Natural killer cell treated with Interleukin-12 subunit alpha and Interleukin-12 subunit beta and Interleukin-15 and Interleukin-18, amount 100 ng/mL, for 72 hours (primary cell): ENCODE measurements at regions not wholly inside any gene's neighbourhood (a gene's known extent, or its start where the extent isn't known, plus 50 kb on each side); places are given as distances from the start of the nearest gene placed in this dataset.

Source experiments
- ATAC-seq, 2 donors: fragments of 150-1000 bp; cut with Tn5 transposase in 1 of 2; sonication (Bioruptor Pico), chemical (Tn5 transposase) in 1 of 2; 2 replicates each; pipeline ENCODE4 v1.10.0; 2021
- DNase-seq: peaks from one replicate; pipeline ENCODE4 v3.0.0; 2022; ENCODE audit warnings: low spot score
- H3K27ac Mint-ChIP-seq, 2 donors: 1 replicate in 1 of 2; 2 replicates in 1 of 2; pipeline ENCODE4 v1.8.0; 2022; ENCODE audit warnings: mixed read lengths in 2 of 2, mild to moderate bottlenecking in 1 of 2, moderate library complexity in 1 of 2
- H3K27me3 Mint-ChIP-seq, 2 donors: 1 replicate in 1 of 2; 2 replicates in 1 of 2; pipeline ENCODE4 v1.8.0; 2022; ENCODE audit warnings: mixed read lengths in 2 of 2
- H3K36me3 Mint-ChIP-seq: one replicate; pipeline ENCODE4 v1.8.0; 2022; ENCODE audit warnings: mixed read lengths
- H3K4me1 Mint-ChIP-seq, 2 donors: 1 replicate in 1 of 2; 2 replicates in 1 of 2; pipeline ENCODE4 v1.8.0; 2022; ENCODE audit warnings: low read depth in 2 of 2, mixed read lengths in 2 of 2, mild to moderate bottlenecking in 1 of 2
- H3K4me3 Mint-ChIP-seq: one replicate; pipeline ENCODE4 v1.8.0; 2022; ENCODE audit warnings: mixed read lengths
- H3K9me3 Mint-ChIP-seq: 2 replicates; pipeline ENCODE4 v1.8.0; 2022; ENCODE audit warnings: mixed read lengths

- no peak for DNase-seq
- peaks cover 5 to 33% of the 10 kb centered on the region in 2 donors for H3K27me3 Mint-ChIP-seq
- H3K36me3 Mint-ChIP-seq, result peaks cover 16% of the 10 kb centered on the region
- no peaks in the 10 kb centered on the region for H3K4me1 Mint-ChIP-seq
- H3K27ac Mint-ChIP-seq, result no peak overlapping the region
- peaks cover 8% of the 10 kb centered on the region for H3K9me3 Mint-ChIP-seq
- no peak overlapping the region for H3K4me3 Mint-ChIP-seq
- ATAC-seq, result no peak
Measured at GRCh38 chr2:6704077-6704476, 161.6 kb downstream of the CMPK2 start.

DNA sequence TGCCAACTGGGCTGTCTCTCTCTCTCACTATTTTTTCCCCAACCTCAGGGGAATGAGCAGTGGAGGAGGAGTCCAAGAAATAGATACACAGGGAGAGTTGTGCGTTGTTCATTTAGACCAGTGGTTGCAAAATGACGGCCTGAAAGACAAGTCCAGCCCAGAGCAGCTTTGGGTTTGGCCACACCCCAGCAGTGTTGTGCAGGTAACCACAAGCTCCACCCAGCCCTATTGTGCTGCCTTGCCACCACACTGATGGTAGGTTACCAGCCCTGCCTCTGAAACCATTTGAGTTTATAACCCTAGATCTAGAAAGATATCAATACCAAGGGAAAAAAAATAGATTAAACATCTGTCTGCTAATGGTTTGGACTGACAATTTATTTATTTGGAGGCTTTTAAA is 144.3 kb downstream of the CMPK2 start:
- peaks cover 11 to 52% of the 10 kb centered on the region in 2 donors for H3K27me3 Mint-ChIP-seq
- H3K36me3 Mint-ChIP-seq, result no peaks in the 10 kb centered on the region
- no peaks in the 10 kb centered on the region for H3K4me1 Mint-ChIP-seq
- no peak overlapping the region for H3K4me3 Mint-ChIP-seq
- H3K27ac Mint-ChIP-seq, result no peak overlapping the region
- no peaks in the 10 kb centered on the region for H3K9me3 Mint-ChIP-seq
- ATAC-seq (no peak), DNase-seq (no peak)

- Mint-ChIP-seq H3K27ac (no peak overlapping the region), H3K4me1 (no peaks in the 10 kb centered on the region), H3K4me3 (no peak overlapping the region), H3K27me3 (peaks cover 11 to 51% of the 10 kb centered on the region in 2 donors), H3K36me3 (no peaks in the 10 kb centered on the region), H3K9me3 (no peaks in the 10 kb centered on the region)
- ATAC-seq, result no peak
- DNase-seq, result no peak
Measured at GRCh38 chr2:6722574-6722973, 143.1 kb downstream of the CMPK2 start.

DNA sequence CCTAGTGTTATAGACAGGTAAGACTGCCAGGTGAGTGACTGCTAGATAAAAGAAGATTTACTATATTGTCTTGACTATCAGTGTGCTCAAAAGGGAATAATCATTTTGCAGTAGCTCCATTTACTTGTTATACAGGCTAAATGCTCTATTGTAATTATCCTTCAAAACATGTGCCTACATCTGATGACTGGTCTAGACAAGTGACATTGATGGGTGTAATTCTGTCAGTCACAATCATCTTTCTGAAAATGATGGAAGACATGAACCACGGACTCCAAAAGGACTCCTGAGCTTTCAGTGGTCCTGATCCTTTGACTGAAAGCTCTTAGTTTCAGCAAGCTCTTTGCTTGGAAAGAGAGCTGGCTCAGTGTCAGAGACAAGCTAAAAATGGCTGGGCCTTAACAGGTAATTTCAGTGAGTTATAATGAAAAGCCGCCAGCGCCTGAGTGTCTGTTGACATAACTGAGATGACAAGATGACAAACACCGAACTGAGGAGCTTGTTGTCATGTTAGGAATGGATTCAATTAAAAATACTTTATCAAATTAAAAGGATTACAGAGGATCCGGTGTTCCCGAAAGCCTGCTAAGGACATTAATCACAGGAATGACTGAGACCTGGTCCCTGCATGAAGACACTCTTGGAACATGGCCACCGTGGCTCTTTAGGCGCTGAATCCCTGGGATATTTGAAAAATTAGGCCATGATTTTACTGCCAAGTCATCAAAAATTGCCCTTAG is 141.7 kb downstream of the CMPK2 start:
- no peak for DNase-seq
- Mint-ChIP-seq H3K27ac (no peak overlapping the region), H3K9me3 (no peaks in the 10 kb centered on the region), H3K4me3 (no peak overlapping the region), H3K27me3 (peaks cover 8 to 36% of the 10 kb centered on the region in 2 donors), H3K36me3 (no peaks in the 10 kb centered on the region), H3K4me1 (no peaks in the 10 kb centered on the region)
- no peak for ATAC-seq

- Mint-ChIP-seq H3K9me3 (no peaks in the 10 kb centered on the region), H3K27me3 (peaks cover 8 to 36% of the 10 kb centered on the region in 2 donors), H3K4me3 (no peak overlapping the region), H3K4me1 (no peaks in the 10 kb centered on the region), H3K27ac (no peak overlapping the region), H3K36me3 (no peaks in the 10 kb centered on the region)
- ATAC-seq (no peak), DNase-seq (no peak)
Measured at GRCh38 chr2:6724605-6725140, 141.0 kb downstream of the CMPK2 start.

- ATAC-seq, result no peak
Measured at GRCh38 chr2:6728156-6728555, 137.6 kb downstream of the CMPK2 start.

DNA sequence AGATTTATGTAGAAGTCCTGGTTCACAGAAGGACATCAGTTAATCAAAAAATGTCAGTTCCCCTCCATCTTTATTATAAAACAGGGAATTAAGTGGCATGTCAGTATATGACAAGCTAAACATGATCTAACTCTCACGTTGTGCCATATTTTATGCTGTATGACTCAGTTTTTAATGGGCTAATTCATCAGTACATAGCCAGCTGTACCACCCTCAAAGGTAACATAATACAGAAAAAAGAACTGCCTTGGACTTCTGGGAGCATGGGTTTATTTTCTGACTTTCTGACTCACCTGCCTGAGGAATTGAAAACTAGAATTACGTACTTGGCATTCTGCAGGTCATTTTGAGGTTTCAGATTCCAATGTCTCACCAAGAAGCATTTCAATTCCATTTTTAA is 135.7 kb downstream of the CMPK2 start:
- Mint-ChIP-seq H3K4me3 (no peak overlapping the region), H3K36me3 (no peaks in the 10 kb centered on the region), H3K27me3 (peaks cover 26 to 40% of the 10 kb centered on the region in 2 donors), H3K27ac (no peak overlapping the region), H3K4me1 (no peaks in the 10 kb centered on the region), H3K9me3 (peaks cover 4% of the 10 kb centered on the region)
- ATAC-seq (no peak), DNase-seq (no peak)

More at GRCh38 chr2:6728156-6728555, 137.6 kb downstream of the CMPK2 start:
- Mint-ChIP-seq H3K4me1 (no peaks in the 10 kb centered on the region), H3K27ac (no peak overlapping the region), H3K9me3 (peaks cover 4% of the 10 kb centered on the region), H3K4me3 (no peak overlapping the region), H3K36me3 (no peaks in the 10 kb centered on the region), H3K27me3 (peaks cover 19 to 40% of the 10 kb centered on the region in 2 donors)
- no peak for DNase-seq

DNA sequence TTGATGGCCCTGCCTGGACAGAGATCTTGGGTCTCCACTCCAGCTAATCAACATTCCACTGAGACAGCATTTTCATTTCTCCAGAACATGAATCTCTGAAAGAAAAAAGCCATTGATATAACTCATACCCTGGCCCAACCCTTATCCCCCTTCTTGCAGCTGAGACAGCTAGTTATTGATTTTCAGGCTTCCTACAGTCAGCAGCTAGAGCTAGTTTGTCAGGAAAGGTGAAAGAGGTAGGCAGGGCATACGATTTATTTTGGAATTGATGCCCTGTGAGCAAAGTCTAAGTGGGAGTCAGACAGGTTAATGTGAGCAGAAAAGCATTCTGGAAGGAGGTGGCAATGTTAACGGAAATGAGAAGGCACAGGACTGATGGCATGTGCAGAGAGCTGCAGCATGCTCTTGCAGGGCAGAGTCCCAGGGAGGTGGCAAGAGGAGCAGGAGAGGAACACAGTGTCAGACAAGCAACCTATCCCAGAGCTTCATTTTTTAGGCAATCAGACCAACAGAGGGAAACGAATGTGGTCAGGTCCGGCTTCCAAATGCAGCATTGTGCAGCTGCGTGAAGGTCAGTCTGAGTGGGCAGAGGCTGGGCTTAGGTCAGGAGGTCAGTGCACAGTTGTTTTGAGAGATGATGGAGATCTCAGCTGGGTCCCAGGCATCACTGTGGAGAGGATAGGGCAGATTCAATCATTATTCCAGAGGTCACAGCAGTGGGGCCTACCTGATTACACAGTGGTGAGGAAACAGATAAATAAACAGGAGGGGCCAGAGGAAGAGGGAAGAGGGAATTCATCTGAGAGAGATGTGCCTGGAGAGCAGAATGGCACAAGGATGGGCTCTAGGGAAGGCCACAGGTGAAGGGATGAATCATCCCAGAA is 134.8 kb downstream of the CMPK2 start:
- ATAC-seq, result no peak
- Mint-ChIP-seq H3K27me3 (peaks cover 22 to 31% of the 10 kb centered on the region in 2 donors), H3K9me3 (peaks cover 4% of the 10 kb centered on the region), H3K27ac (no peak overlapping the region), H3K4me1 (no peaks in the 10 kb centered on the region), H3K36me3 (no peaks in the 10 kb centered on the region), H3K4me3 (no peak overlapping the region)
- DNase-seq, result no peak

GRCh38 chr2:6739547-6739946 is 126.2 kb downstream of the CMPK2 start:
- H3K9me3 Mint-ChIP-seq, result no peaks in the 10 kb centered on the region
- no peaks in the 10 kb centered on the region for H3K4me1 Mint-ChIP-seq
- H3K36me3 Mint-ChIP-seq, result no peaks in the 10 kb centered on the region
- H3K27me3 Mint-ChIP-seq, result peaks cover 18 to 38% of the 10 kb centered on the region in 2 donors
- no peak overlapping the region for H3K27ac Mint-ChIP-seq
- DNase-seq, result no peak
- no peak for ATAC-seq
- H3K4me3 Mint-ChIP-seq, result no peak overlapping the region

DNA sequence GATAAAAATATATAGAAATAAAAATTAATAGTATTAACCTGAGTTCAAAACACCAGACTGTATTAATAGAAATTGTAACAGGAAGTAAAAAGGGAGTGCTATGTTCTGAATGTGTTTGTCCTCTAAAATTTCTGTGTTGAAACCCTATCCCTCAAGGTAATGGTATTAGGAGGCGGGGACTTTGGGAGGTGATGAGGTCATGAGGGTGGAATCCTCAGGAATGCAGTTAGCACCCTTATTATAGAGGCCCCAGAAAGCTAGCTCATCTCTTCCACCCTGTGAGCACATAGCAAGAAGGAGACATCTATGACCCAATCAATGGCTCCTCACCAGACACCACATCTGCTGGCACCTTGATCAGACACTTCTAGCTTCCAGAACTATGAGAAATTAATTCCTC is 124.5 kb downstream of the CMPK2 start:
- no peaks in the 10 kb centered on the region for H3K9me3 Mint-ChIP-seq
- H3K4me3 Mint-ChIP-seq, result no peak overlapping the region
- no peaks in the 10 kb centered on the region for H3K4me1 Mint-ChIP-seq
- H3K27me3 Mint-ChIP-seq, result peaks cover 25 to 55% of the 10 kb centered on the region in 2 donors
- DNase-seq (no peak), ATAC-seq (no peak)
- no peak overlapping the region for H3K27ac Mint-ChIP-seq
- H3K36me3 Mint-ChIP-seq, result no peaks in the 10 kb centered on the region

GRCh38 chr2:6744038-6744437 is 121.7 kb downstream of the CMPK2 start:
- H3K36me3 Mint-ChIP-seq, result no peaks in the 10 kb centered on the region
- no peaks in the 10 kb centered on the region for H3K4me1 Mint-ChIP-seq
- no peaks in the 10 kb centered on the region for H3K9me3 Mint-ChIP-seq
- peaks cover 30 to 41% of the 10 kb centered on the region in 2 donors for H3K27me3 Mint-ChIP-seq
- H3K4me3 Mint-ChIP-seq, result no peak overlapping the region
- ATAC-seq (no peak), DNase-seq (no peak)
- H3K27ac Mint-ChIP-seq, result no peak overlapping the region

DNA sequence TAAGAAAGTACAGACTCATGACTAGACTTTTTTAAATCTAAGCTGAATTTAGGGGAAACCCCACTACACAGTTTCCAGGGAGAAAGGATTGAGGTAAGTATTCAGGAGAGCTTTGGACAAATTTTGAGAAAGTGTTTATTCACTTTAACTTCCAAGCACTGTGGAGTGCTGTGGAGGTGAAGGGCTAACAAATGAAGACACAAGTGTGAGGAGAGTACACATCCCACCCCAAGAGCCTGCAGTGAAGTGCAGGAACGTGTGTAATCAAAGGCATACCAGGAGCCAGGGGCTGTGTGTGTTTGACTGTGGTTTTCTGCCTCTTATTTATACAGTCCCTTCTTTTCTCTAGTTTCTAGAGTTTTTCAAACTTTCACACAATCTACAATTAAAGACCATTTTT is 118.3 kb downstream of the CMPK2 start:
- Mint-ChIP-seq H3K27ac (no peak overlapping the region), H3K4me3 (no peak overlapping the region), H3K4me1 (no peaks in the 10 kb centered on the region), H3K9me3 (no peaks in the 10 kb centered on the region), H3K36me3 (no peaks in the 10 kb centered on the region), H3K27me3 (peaks cover 22 to 34% of the 10 kb centered on the region in 2 donors)
- ATAC-seq, result no peak
- DNase-seq, result no peak

- Mint-ChIP-seq H3K27ac (no peak overlapping the region), H3K4me3 (no peak overlapping the region), H3K9me3 (no peaks in the 10 kb centered on the region), H3K27me3 (peaks cover 20 to 24% of the 10 kb centered on the region in 2 donors), H3K4me1 (no peaks in the 10 kb centered on the region), H3K36me3 (no peaks in the 10 kb centered on the region)
- DNase-seq (no peak), ATAC-seq (no peak)
Measured at GRCh38 chr2:6748406-6749067, 117.2 kb downstream of the CMPK2 start.
